ENCODE measurements at regions not wholly inside any gene's neighbourhood (a gene's known extent, or its start where the extent isn't known, plus 50 kb on each side); places are given as distances from the start of the nearest gene placed in this dataset.

DNA sequence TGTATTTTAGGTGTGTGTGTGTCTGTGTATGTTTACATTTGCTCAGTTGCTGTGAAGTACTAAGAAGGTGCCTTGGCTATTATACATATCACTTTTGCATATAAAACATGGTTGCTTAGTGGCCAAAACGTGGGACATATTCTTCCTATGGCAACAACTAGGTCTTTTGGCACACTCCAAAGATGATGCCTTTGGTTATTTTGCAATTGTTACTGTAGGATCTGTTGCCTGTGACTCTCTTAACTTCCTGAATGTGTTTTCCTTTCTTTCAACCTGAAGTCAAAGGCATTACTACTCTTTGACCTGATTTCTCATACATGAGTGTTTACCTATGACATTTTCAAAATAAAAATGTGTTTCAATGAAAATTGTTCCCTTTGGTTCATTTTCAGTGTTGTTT is 160.5 kb downstream of the UBE2E3 start:
- TF ChIP-seq POLR2AphosphoS5 (IDR thresholded peaks at IDR 0.05; ENCODE audit: low read depth, low read length), result no peak
- no peak for TF ChIP-seq PAX5 (IDR thresholded peaks at IDR 0.05; ENCODE audit: insufficient read depth, low read length, severe bottlenecking)
- TF ChIP-seq TAF1 (IDR thresholded peaks at IDR 0.05; ENCODE audit: low read depth, low read length), result no peak
- TF ChIP-seq POLR2A (IDR thresholded peaks at IDR 0.05; ENCODE audit: low read depth, low read length), result no peak
- no peak for TF ChIP-seq SPI1 (IDR thresholded peaks at IDR 0.05; ENCODE audit: low read depth, low read length)
- TF ChIP-seq POU2F2 (IDR thresholded peaks at IDR 0.05; ENCODE audit: low read depth, low read length), result no peak
